AG04450 (cell line): ENCODE measurements at regions not wholly inside any gene's neighbourhood (a gene's known extent, or its start where the extent isn't known, plus 50 kb on each side); places are given as distances from the start of the nearest gene placed in this dataset.
"Not testable (repeated sequence)": the region's sequence is repeated elsewhere in the genome, so short reads cannot be mapped to it uniquely, and the experiment has no call there.

Experiments used
- CTCF ChIA-PET: fragments of 300-600, 350-600 bp; formaldehyde crosslinking; extraction: SDS; loops from one replicate; lab custom pipeline; 2022; ENCODE audit warnings: antibody characterized with exemption, inconsistent platforms; lab: Charles Lee
- POLR2A ChIA-PET: fragments of 350-600 bp; formaldehyde crosslinking; extraction: SDS; loops from one replicate; lab custom pipeline; 2021; ENCODE audit warnings: antibody characterized with exemption, inconsistent platforms; lab: Yijun Ruan, JAX
- DNase-seq: peaks from one replicate; pipeline ENCODE4 v3.0.0-alpha.2; 2011; ENCODE audit warnings: low read depth, low spot score
- H3K27ac ChIP-seq: one replicate; pipeline ENCODE4 v1.5.1; 2012; ENCODE audit warnings: low read depth, low read length, control low read depth
- H3K27me3 ChIP-seq: one replicate; pipeline ENCODE4 v1.6.0; 2012; ENCODE audit warnings: low read length; ENCODE audit not compliant: control insufficient read depth, insufficient read depth
- H3K4me3 ChIP-seq: 2 replicates; pipeline ENCODE4 v1.5.1; 2011; ENCODE audit warnings: mild to moderate bottlenecking, low read depth, low read length, control low read depth
- H3K9me3 ChIP-seq: 2 replicates; pipeline ENCODE4 v1.5.1; 2012; ENCODE audit warnings: low read length; ENCODE audit not compliant: control insufficient read depth, insufficient read depth
- TF ChIP-seq, protein P1 (sequence below): IDR thresholded peaks from 2 replicates; pipeline ENCODE4 v1.5.1; 2011; ENCODE audit warnings: low read depth, low read length, control low read depth, inconsistent platforms

DNA sequence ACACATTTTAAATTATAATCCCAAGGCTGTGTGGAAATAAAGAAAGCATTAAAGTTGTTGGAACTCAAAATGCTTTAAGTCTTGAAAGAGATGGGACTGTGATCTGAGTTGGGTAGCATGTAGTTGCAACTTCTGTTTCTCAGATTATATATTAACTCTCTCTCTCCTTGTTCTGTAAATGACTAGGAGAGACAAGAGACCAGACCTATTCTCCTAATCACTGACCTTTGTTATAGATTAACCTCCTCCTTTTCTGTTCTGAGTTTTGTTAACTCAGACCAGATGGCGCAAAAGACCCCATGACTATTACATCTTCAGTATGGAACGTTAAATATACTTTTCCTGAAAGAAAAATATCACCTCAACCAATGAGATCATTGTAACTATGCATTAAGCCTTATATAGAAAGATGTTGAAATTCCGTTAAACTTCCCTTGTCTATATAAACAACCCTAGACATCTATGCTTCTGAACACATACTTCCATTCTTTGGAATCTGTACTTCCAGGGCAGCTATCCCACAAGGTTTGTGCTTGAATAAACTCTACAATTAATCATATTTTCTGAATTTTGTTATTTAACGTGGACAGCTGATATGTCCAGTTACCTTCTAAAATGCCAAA lies 143.5 kb upstream of the TRIM24 start:
- H3K27me3 ChIP-seq = no peaks in the 10 kb centered on the region
- DNase-seq = no peak
- H3K9me3 ChIP-seq = peaks cover 12% of the 10 kb centered on the region; the same call in 1 of the 2 replicates
- ChIA-PET POLR2A (no interaction called here), CTCF (no interaction called here)
- TF ChIP-seq, protein P1, sequence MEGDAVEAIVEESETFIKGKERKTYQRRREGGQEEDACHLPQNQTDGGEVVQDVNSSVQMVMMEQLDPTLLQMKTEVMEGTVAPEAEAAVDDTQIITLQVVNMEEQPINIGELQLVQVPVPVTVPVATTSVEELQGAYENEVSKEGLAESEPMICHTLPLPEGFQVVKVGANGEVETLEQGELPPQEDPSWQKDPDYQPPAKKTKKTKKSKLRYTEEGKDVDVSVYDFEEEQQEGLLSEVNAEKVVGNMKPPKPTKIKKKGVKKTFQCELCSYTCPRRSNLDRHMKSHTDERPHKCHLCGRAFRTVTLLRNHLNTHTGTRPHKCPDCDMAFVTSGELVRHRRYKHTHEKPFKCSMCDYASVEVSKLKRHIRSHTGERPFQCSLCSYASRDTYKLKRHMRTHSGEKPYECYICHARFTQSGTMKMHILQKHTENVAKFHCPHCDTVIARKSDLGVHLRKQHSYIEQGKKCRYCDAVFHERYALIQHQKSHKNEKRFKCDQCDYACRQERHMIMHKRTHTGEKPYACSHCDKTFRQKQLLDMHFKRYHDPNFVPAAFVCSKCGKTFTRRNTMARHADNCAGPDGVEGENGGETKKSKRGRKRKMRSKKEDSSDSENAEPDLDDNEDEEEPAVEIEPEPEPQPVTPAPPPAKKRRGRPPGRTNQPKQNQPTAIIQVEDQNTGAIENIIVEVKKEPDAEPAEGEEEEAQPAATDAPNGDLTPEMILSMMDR = no peak
- no peak overlapping the region for H3K4me3 ChIP-seq
- no peak overlapping the region for H3K27ac ChIP-seq

DNA sequence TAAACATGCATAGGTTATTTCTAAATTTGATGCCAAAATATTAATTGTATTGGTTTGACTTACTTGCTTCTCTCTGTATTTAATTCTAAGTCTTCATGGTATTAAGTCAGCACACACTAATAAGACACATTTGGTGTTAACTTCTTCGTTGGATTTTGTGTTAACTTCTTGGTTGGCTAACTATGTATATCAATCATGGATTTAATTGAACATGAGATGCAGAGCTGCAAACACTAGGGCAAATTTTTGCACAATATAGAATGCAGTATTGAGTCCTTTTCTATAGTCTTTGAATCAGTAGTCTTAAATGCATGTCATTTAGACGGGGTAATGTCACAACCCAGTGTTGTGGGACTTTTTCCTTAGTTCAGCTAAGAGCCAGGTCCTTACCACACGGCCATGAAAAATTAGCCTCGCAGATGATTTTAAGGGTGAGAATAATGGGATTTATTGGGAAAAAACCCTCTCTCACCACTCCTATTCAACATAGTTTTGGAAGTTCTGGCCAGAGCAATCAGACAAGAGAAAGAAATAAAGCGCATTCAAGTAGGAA lies 142.9 kb upstream of the TRIM24 start:
- POLR2A ChIA-PET = no interaction called here
- TF ChIP-seq, protein P1 = no peak
- H3K4me3 ChIP-seq = no peak overlapping the region
- DNase-seq = no peak
- peaks cover 12% of the 10 kb centered on the region; the same call in 1 of the 2 replicates for H3K9me3 ChIP-seq
- no peak overlapping the region for H3K27ac ChIP-seq
- no peaks in the 10 kb centered on the region for H3K27me3 ChIP-seq
- CTCF ChIA-PET = no interaction called here

DNA sequence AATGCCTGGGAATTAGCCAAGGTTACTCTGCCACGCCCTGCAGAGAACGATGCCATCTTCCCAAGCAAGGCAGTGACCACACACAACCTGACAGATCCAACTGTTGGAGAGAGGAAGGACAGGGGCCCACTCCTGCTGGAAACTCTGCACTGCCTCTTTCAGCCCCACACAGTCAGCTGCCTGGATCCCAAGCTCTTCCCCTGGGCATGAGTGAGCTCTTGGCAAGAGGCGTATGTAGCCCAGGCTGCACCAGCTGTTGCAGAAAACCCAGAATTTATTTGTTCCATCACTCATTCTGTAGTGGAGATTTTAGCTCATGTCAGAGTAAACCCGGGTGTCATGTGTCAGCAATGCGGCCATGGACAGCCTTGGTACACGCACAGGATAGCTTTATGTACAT lies 135.1 kb upstream of the TRIM24 start:
- ChIA-PET POLR2A (no interaction called here), CTCF (no interaction called here)
- no peak for DNase-seq
- TF ChIP-seq, protein P1 = no peak
- Histone ChIP-seq H3K27me3 (no peaks in the 10 kb centered on the region), H3K4me3 (no peak overlapping the region), H3K9me3 (peaks cover 19% of the 10 kb centered on the region), H3K27ac (no peak overlapping the region)

DNA sequence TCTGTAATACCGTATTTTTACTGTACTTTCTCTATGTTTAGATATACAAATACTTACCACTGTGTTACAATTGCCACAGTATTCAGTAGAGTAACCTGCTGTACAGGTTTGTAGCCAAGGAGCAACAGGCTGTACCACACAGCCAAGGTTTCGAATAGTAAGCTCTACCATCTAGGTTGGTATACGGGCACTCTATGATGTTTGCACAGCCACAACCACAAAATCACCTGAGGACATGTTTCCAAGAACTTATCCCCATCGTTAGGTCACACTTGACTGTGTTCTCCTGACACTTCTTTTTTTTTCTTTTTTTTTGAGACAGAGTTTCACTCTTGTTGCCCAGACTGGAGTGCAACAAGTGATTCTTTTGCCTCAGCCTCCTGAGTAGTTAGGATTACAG lies 134.6 kb upstream of the TRIM24 start:
- no peak for DNase-seq
- no peaks in the 10 kb centered on the region for H3K27me3 ChIP-seq
- TF ChIP-seq, protein P1 = no peak
- no peak overlapping the region for H3K27ac ChIP-seq
- ChIA-PET POLR2A (no interaction called here), CTCF (no interaction called here)
- no peak overlapping the region for H3K4me3 ChIP-seq
- peaks cover 19% of the 10 kb centered on the region for H3K9me3 ChIP-seq

DNA sequence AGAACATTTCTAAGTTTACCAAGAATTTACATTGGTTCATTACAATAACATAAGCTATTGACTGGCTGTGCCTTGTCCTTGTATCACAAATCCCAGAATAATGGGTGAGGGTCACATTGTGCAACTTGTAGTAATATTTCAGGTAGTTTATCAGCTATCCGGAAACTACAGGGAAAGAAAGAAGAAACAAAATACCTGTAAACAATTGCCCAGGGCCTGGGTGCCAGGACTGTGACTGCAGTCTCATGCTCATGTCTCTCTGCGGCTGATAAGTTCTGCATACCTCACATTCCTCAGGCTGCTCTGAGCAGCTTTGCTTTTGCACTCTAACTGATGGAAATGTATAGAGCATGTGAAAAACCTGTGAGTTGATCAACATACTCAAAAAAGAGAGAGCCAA lies 131.8 kb upstream of the TRIM24 start:
- H3K27ac ChIP-seq = no peak overlapping the region
- TF ChIP-seq, protein P1 = no peak
- ChIA-PET CTCF (no interaction called here), POLR2A (no interaction called here)
- H3K27me3 ChIP-seq = no peaks in the 10 kb centered on the region
- DNase-seq = no peak
- peaks cover 27% of the 10 kb centered on the region for H3K9me3 ChIP-seq
- no peak overlapping the region for H3K4me3 ChIP-seq

DNA sequence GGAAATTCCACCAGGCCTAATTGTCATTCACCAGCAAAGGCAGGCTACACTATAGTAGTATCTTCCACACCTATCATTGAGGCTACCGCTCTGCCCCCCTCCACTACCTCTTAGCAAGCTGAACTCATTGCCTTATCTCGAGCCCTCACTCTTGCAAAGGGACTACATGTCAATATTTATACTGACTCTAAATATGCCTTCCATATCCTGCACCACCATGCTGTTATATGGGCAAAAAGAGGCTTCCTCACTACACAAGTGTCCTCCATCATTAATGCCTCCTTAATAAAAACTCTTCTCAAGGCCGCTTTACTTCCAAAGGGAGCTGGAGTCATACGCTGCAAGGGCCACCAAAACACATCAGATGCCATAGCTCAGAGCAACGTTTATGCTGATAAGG lies 127.2 kb upstream of the TRIM24 start:
- H3K9me3 ChIP-seq = peaks cover 33% of the 10 kb centered on the region
- H3K4me3 ChIP-seq, DNase-seq, H3K27ac ChIP-seq, POLR2A ChIA-PET, H3K27me3 ChIP-seq, CTCF ChIA-PET: not testable (repeated sequence)
